ENCODE measurements at regions not wholly inside any gene's neighbourhood (a gene's known extent, or its start where the extent isn't known, plus 50 kb on each side); places are given as distances from the start of the nearest gene placed in this dataset.

DNA sequence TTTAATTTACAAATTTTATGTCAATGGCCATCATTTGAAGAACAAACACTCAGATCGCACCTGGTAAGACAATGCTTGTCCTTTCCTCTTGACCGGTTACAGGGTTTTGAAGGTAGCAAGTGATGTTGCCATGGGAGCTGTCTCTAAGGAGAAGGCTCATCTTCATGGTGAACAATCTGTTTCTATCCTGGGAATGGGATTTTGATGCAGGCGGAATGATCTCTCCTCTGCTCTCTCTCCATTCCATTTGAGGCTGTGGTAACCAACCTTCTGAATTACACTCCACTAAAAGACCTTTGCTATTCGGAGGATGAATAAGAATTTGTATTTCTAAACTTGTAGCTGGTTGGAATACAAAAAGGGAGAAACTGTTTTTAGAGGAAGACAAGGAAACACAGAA is 57.9 kb upstream of the SLC5A9 start:
- no peak for FAIRE-seq
- no peak for DNase-seq (ENCODE audit: low spot score)

GRCh38 chr1:48160486-48161132 is 61.9 kb upstream of the SLC5A9 start:
- DNase-seq (ENCODE audit: low spot score) = no peak
- FAIRE-seq = no peak

GRCh38 chr1:48139275-48139674 is 83.2 kb upstream of the SLC5A9 start:
- FAIRE-seq = no peak
- DNase-seq (ENCODE audit: low spot score) = no peak

GRCh38 chr1:48127735-48128685 is 94.5 kb upstream of the SLC5A9 start:
- DNase-seq (ENCODE audit: low spot score) (no peak), FAIRE-seq (no peak)

GRCh38 chr1:48123647-48124046 is 98.9 kb upstream of the SLC5A9 start:
- FAIRE-seq = no peak
- no peak for DNase-seq (ENCODE audit: low spot score)

- DNase-seq (ENCODE audit: low spot score) (no peak), FAIRE-seq (no peak)
Observed at GRCh38 chr1:48121955-48122354, 100.6 kb upstream of the SLC5A9 start.

DNA sequence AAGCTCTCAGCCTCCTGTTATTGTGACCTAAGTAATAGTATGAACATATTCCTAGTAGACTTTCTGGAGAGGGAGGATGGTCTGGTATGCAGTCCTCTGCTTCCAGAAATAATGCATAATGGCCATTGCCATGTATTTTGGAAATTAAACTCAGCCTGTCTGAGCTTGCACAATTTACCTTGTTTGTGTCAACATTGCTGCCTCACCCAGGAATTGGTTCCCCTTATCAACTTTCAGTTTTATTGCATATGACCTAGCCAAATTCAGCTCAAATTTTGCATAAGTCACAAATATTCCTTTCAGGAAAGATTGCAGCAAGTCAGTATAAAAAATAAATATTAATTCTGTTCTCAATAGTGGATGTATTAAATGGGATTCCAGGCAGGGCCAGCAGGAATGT is 101.9 kb upstream of the SLC5A9 start:
- FAIRE-seq (no peak), DNase-seq (ENCODE audit: low spot score) (no peak)

DNA sequence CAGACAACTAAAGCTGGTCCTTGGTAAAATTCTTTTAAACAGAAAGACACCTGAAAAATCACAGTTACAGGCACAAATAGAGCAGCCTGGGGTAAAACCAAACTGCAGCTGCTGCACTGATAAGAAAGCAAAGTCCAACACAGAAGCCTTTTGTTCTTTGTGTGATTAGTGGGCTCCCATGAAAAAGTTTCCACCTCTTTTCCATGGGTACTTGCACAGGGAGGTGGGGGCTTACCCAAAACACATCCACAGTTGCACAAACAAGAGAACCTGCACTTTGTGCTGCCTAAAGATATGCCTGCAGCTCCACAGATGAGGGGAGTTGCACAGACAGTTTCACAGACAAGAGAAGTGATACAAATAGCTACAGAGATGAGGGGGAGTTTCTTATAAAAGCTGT is 106.7 kb upstream of the SLC5A9 start:
- no peak for FAIRE-seq
- no peak for DNase-seq (ENCODE audit: low spot score)

GRCh38 chr1:48114596-48115382 is 107.7 kb upstream of the SLC5A9 start:
- no peak for DNase-seq (ENCODE audit: low spot score)
- FAIRE-seq = no peak

DNA sequence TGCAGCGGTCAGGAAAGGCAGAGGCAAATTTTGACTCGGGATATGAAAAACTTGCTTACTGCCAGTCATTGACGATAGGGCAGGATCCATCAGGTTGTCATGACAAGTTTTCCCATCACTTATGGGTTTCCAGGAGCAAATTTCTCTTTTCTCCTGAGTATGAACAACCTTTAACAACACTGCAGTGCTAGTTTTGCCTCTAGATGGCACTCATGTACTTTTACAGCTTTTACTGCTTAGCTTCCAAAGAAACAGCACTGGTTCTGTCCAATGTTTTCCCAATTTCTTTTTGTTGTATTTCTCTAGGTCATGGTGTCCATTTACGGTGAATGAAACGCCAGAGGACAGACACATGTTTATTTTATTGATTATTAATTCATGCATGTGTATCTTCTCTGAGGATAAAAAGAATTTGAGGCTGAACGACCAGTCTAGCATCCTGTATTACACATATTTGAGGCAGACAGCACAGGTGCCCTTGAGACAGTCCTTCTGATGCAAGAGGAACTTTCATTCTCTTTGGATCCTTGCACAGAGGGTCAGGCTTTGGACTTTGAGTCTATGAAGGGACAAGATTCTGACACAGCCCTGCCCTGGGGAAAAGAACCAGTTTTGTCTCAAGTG is 112.3 kb upstream of the TRABD2B start:
- FAIRE-seq (peak; percentile 76), DNase-seq (ENCODE audit: low spot score) (peak; percentile 56)

DNA sequence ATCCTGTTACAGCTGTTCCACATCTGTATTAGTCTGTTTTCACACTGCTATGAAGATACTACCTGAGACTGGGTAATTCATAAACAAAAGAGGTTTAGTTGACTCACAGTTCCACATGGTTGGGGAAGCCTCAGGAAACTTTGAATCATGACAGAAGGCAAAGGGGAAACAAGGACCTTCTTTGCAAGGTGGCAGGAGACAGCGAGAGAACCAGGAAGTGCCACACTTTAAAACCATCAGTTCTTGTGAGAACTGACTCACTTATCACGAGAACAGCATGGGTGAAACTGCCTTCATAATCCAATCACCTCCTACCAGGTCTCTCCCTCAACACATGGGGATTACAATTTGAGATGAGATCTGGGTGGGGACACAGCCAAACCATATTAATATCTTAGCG is 110.3 kb upstream of the TRABD2B start:
- FAIRE-seq = peak; percentile 38
- peak; percentile 42 for DNase-seq (ENCODE audit: low spot score)

GRCh38 chr1:48106049-48106448 is 108.9 kb upstream of the TRABD2B start:
- DNase-seq (ENCODE audit: low spot score) = no peak
- no peak for FAIRE-seq

GRCh38 chr1:48105165-48105564 is 108.0 kb upstream of the TRABD2B start:
- DNase-seq (ENCODE audit: low spot score) (no peak), FAIRE-seq (no peak)

GRCh38 chr1:48103495-48103894 is 106.3 kb upstream of the TRABD2B start:
- no peak for FAIRE-seq
- no peak for DNase-seq (ENCODE audit: low spot score)

DNA sequence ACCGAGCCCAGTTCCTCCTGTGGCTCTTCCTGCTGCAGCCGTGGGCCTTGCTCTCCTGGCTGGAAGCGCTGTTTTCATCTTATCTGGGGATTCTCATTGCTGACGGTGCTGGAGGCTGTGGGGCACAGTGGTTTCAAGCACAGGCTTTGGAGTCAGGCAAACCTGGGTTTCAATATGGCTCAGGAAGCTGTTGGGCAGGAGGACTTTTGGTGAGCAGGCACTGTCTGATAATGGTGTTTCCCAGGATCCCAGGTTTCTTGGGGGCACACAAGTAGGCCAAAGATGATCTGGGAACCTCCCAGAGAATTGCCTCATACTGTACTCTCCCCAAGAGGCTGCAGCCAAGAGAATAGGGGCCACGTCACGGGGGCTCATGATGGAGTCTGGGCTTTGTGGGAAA is 105.6 kb upstream of the TRABD2B start:
- FAIRE-seq = no peak
- DNase-seq (ENCODE audit: low spot score) = no peak

DNA sequence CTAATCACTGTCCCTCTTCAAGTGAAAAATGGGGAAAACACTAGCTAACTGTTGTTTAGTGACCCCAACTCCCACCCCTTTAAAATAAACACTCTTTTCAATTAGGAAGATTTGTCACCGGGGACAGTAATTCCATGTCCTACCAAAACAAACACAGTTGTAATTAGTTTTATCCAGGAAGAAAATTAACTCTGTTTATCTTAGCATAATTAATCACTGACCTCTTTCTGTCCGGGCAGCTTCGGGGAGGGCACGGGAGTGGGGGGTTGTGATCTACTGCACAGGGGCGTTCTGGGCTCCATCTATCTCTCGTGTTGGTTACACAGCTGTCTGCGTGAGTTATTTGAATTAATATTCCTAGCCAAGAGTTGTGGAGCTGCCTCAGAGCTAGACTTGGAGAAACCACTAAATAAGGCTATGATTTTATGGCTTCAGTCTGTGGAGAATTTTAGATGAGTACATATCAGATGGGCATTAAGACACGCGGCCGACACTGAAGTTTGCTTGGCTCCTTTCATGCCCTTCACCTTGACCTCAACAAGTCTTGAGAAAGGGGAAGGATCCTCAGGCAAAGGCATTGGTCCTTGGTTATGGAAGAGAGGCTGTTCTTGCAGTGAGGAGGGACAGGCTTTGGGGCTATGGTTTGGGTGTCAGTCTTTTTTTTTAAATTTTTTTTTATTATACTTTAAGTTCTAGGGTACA is 102.0 kb upstream of the TRABD2B start:
- FAIRE-seq (no peak), DNase-seq (ENCODE audit: low spot score) (no peak)

- DNase-seq (ENCODE audit: low spot score) = peak; percentile 60
- FAIRE-seq = peak; percentile 69
Observed at GRCh38 chr1:48093696-48094528, 96.7 kb upstream of the TRABD2B start.

DNA sequence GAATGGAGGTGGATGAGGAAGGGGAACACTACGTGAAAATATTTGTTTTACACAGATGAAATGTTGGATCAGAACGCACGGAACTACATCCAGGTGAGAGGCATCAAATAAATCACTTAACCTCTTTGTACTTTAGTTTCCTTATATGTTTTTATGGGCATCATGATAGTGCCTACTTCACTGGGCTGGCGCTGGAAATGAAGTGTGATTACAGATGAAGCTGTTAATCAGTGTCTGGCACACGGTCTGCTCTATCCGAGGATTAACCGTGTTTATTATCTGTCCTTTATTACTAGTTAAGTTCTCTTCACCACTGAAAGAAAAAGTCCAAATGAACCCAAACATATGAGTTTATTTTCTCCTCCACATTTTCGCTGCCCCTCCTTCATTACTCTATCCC is 96.0 kb upstream of the TRABD2B start:
- FAIRE-seq (no peak), DNase-seq (ENCODE audit: low spot score) (no peak)

DNA sequence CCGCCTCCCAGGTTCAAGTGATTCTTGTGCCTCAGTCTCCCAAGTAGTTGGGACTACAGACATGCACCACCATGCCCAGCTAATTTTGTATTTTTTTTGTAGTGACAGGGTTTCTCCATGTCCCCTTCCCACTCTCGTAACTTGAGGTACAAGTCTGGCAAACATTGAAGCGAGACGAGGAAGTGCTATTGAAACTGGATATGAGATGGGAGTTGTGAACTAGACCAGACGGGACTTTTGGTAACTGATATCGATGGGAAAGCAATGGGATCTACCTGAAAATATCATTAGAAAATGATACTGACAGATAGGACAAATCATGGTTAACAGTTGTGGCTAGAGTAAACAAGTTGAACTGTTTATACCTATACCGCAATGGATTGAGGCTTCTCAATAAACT is 95.2 kb upstream of the TRABD2B start:
- no peak for DNase-seq (ENCODE audit: low spot score)
- no peak for FAIRE-seq

DNA sequence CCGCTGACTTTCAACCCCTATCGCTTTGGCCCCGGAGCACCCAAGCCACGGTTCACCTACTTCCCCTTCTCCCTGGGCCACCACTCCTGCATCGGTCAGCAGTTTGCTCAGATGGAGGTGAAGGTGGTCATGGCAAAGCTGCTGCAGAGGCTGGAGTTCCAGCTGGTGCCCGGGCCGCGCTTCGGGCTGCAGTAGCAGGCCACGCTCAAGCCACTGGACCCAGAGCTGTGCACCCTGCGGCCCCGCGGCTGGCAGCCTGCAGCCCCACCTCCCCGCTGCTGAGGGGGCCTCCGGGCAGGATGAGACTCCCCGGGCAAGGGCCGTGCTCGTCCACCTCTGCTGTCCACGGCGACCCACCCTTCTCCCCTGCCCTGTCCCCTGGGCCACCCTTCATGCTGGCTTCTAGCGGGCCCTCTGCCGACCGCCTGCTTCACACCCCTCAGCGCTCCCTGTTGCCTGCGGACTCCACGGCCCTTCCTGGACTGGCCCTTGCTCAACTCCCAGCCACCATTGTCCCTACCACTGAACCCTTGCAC is 92.2 kb upstream of the TRABD2B start:
- DNase-seq (ENCODE audit: low spot score) (no peak), FAIRE-seq (no peak)

All from RCC 7860 (cell line).